HEK293 (cell line): ENCODE measurements at regions not wholly inside any gene's neighbourhood (a gene's known extent, or its start where the extent isn't known, plus 50 kb on each side); places are given as distances from the start of the nearest gene placed in this dataset.

Source experiments
- BCL11A ChIP-seq: fragments of 450-650 bp; formaldehyde crosslinking; IDR thresholded peaks from 2 replicates; pipeline ENCODE4 v1.5.1; 2016; ENCODE audit warnings: low read depth, missing biosample characterization, missing genetic modification characterization
- KLF16 ChIP-seq: fragments of 450-650 bp; formaldehyde crosslinking; IDR thresholded peaks from 2 replicates; pipeline ENCODE4 v1.5.1; 2017; ENCODE audit warnings: missing biosample characterization, missing genetic modification characterization
- OSR2 ChIP-seq: fragments of 450-650 bp; formaldehyde crosslinking; IDR thresholded peaks from 2 replicates; pipeline ENCODE4 v1.5.1; 2016; ENCODE audit warnings: missing biosample characterization, missing genetic modification characterization
- YY1 ChIP-seq: fragments of 450-650 bp; formaldehyde crosslinking; IDR thresholded peaks from 2 replicates; pipeline ENCODE4 v1.5.1; 2018; ENCODE audit warnings: missing biosample characterization, missing genetic modification characterization
- ZNF2 ChIP-seq: fragments of 450-650 bp; formaldehyde crosslinking; IDR thresholded peaks from 2 replicates; pipeline ENCODE4 v1.5.1; 2016; ENCODE audit warnings: missing biosample characterization, missing genetic modification characterization
- ZNF274 ChIP-seq, 2 experiments: fragments of 200-500 bp in 1 of 2; fragments of 450-650 bp in 1 of 2; sonication (Bioruptor generic) in 1 of 2; formaldehyde crosslinking in 1 of 2; IDR thresholded peaks; 2 replicates each; pipeline versions ENCODE4 v1.5.1 to v1.6.1; 2014 to 2016; ENCODE audit warnings: borderline replicate concordance in 1 of 2, inconsistent platforms in 1 of 2, low read length in 1 of 2, missing biosample characterization in 1 of 2, missing genetic modification characterization in 1 of 2
- ZNF391 ChIP-seq: fragments of 450-650 bp; formaldehyde crosslinking; IDR thresholded peaks from 2 replicates; pipeline ENCODE4 v1.5.1; 2016; ENCODE audit warnings: low read depth, missing biosample characterization, missing genetic modification characterization, borderline replicate concordance
- ZNF423 ChIP-seq: fragments of 450-650 bp; formaldehyde crosslinking; IDR thresholded peaks from 2 replicates; pipeline ENCODE4 v1.5.1; 2016; ENCODE audit warnings: missing biosample characterization, missing genetic modification characterization
- ZNF549 ChIP-seq: fragments of 450-650 bp; IDR thresholded peaks from 2 replicates; pipeline ENCODE4 v1.5.1; 2018; ENCODE audit warnings: missing biosample characterization, missing genetic modification characterization, mild to moderate bottlenecking, inconsistent platforms, moderate library complexity
- ZNF664 ChIP-seq: fragments of 450-650 bp; formaldehyde crosslinking; IDR thresholded peaks from 2 replicates; pipeline ENCODE4 v1.5.1; 2016; ENCODE audit warnings: missing biosample characterization, missing genetic modification characterization
- ZSCAN30 ChIP-seq: fragments of 450-650 bp; IDR thresholded peaks from 2 replicates; pipeline ENCODE4 v1.5.1; 2018; ENCODE audit warnings: missing biosample characterization, mild to moderate bottlenecking, missing genetic modification characterization, moderate library complexity
- TF ChIP-seq, protein P1 (sequence below): fragments of 450-650 bp; formaldehyde crosslinking; IDR thresholded peaks from 2 replicates; pipeline ENCODE4 v1.5.1; 2016; ENCODE audit warnings: missing biosample characterization, missing genetic modification characterization
- TF ChIP-seq, protein P2 (sequence below): fragments of 450-650 bp; formaldehyde crosslinking; optimal IDR thresholded peaks from 2 replicates; pipeline ENCODE3; 2016; ENCODE audit warnings: missing biosample characterization, mild to moderate bottlenecking, missing genetic modification characterization
- TF ChIP-seq, protein P3 (sequence below): fragments of 450-650 bp; IDR thresholded peaks from 2 replicates; pipeline ENCODE4 v1.5.1; 2018; ENCODE audit warnings: missing biosample characterization, mild to moderate bottlenecking, missing genetic modification characterization

DNA sequence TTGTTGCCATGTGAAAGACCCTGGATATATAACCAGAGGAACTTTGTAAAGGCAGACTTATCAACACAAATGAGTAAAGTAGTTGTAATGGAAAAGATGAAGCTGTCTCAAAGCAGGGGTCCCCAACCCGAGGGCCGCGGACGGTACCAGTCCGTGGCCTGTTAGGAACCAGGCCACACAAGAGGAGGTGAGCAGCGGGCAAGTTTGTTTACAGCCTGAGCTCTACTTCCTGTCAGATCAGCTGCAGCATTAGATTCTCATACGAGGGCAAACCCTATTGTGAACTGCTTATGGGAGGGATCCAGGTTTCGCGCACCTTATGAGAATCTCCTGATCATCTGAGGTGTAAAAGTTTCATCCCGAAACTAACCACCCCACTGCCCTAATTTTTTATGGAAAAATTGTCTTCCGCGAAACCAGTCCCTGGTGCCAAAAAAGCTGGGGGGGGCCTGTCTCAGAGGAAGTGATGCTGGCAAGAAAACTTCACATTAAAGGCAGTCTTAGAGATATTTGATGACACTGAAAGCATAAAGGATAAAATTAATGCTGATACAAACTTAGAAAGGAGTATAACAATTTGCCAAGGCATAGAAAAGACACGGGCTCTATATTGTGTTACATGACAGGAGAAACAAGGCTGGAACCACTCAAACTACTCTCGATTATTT, 57.5 kb upstream of the MSTN start:
- no peak for TF ChIP-seq BCL11A
- TF ChIP-seq, protein P1, sequence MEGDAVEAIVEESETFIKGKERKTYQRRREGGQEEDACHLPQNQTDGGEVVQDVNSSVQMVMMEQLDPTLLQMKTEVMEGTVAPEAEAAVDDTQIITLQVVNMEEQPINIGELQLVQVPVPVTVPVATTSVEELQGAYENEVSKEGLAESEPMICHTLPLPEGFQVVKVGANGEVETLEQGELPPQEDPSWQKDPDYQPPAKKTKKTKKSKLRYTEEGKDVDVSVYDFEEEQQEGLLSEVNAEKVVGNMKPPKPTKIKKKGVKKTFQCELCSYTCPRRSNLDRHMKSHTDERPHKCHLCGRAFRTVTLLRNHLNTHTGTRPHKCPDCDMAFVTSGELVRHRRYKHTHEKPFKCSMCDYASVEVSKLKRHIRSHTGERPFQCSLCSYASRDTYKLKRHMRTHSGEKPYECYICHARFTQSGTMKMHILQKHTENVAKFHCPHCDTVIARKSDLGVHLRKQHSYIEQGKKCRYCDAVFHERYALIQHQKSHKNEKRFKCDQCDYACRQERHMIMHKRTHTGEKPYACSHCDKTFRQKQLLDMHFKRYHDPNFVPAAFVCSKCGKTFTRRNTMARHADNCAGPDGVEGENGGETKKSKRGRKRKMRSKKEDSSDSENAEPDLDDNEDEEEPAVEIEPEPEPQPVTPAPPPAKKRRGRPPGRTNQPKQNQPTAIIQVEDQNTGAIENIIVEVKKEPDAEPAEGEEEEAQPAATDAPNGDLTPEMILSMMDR (tag by site-specific recombination): no peak
- no peak for TF ChIP-seq ZNF391 (tag by site-specific recombination)
- no peak for TF ChIP-seq ZNF549 (tag by site-specific recombination)
- TF ChIP-seq ZNF423 (tag by site-specific recombination): no peak
- TF ChIP-seq ZSCAN30 (tag by site-specific recombination): no peak
- TF ChIP-seq, protein P2, sequence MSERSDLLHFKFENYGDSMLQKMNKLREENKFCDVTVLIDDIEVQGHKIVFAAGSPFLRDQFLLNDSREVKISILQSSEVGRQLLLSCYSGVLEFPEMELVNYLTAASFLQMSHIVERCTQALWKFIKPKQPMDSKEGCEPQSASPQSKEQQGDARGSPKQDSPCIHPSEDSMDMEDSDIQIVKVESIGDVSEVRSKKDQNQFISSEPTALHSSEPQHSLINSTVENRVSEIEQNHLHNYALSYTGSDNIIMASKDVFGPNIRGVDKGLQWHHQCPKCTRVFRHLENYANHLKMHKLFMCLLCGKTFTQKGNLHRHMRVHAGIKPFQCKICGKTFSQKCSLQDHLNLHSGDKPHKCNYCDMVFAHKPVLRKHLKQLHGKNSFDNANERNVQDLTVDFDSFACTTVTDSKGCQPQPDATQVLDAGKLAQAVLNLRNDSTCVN (tag by site-specific recombination): no peak
- TF ChIP-seq ZNF274 (IDR thresholded peaks at IDR 0.05; ENCODE audit: low read length): no peak
- TF ChIP-seq ZNF274 (tag by site-specific recombination; IDR thresholded peaks at IDR 0.05; ENCODE audit: borderline replicate concordance): no peak
- TF ChIP-seq ZNF664 (tag by site-specific recombination): no peak
- TF ChIP-seq, protein P3, sequence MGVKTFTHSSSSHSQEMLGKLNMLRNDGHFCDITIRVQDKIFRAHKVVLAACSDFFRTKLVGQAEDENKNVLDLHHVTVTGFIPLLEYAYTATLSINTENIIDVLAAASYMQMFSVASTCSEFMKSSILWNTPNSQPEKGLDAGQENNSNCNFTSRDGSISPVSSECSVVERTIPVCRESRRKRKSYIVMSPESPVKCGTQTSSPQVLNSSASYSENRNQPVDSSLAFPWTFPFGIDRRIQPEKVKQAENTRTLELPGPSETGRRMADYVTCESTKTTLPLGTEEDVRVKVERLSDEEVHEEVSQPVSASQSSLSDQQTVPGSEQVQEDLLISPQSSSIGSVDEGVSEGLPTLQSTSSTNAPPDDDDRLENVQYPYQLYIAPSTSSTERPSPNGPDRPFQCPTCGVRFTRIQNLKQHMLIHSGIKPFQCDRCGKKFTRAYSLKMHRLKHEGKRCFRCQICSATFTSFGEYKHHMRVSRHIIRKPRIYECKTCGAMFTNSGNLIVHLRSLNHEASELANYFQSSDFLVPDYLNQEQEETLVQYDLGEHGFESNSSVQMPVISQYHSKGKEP (tag by site-specific recombination): no peak
- TF ChIP-seq YY1 (tag by site-specific recombination): no peak
- no peak for TF ChIP-seq OSR2 (tag by site-specific recombination)
- TF ChIP-seq KLF16 (tag by site-specific recombination): no peak
- no peak for TF ChIP-seq ZNF2 (tag by site-specific recombination)
